HG03442 (cell line): ENCODE measurements at regions not wholly inside any gene's neighbourhood (a gene's known extent, or its start where the extent isn't known, plus 50 kb on each side); places are given as distances from the start of the nearest gene placed in this dataset.
"Not testable (repeated sequence)": the region's sequence is repeated elsewhere in the genome, so short reads cannot be mapped to it uniquely, and the experiment has no call there.

Source experiments
- ATAC-seq: cut with Tn5 transposase; IDR thresholded peaks from one replicate; pipeline ENCODE4 v1.9.1; 2021; ENCODE audit warnings: mild to moderate bottlenecking, moderate library complexity; ENCODE audit not compliant: unreplicated experiment

- no peak for ATAC-seq
Measured at GRCh38 chr6:119446115-119446554, 96.6 kb upstream of the MAN1A1 start.

GRCh38 chr6:119445666-119446065, 96.1 kb upstream of the MAN1A1 start:
- ATAC-seq = no peak

- peak; percentile 74 for ATAC-seq
Measured at GRCh38 chr6:119444642-119445557, 95.3 kb upstream of the MAN1A1 start.

GRCh38 chr6:119443993-119444641, 94.6 kb upstream of the MAN1A1 start:
- no peak for ATAC-seq

- peak; percentile 40 for ATAC-seq
Measured at GRCh38 chr6:119442776-119443184, 93.2 kb upstream of the MAN1A1 start.

- no peak for ATAC-seq
Measured at GRCh38 chr6:119440953-119441352, 91.4 kb upstream of the MAN1A1 start.

- ATAC-seq = no peak
Measured at GRCh38 chr6:119436583-119436982, 87.0 kb upstream of the MAN1A1 start.

- no peak for ATAC-seq
Measured at GRCh38 chr6:119431799-119432198, 82.2 kb upstream of the MAN1A1 start.

- no peak for ATAC-seq
Measured at GRCh38 chr6:119430805-119431204, 81.2 kb upstream of the MAN1A1 start.

GRCh38 chr6:119428633-119429032, 79.1 kb upstream of the MAN1A1 start:
- ATAC-seq = no peak

- ATAC-seq = no peak
Measured at GRCh38 chr6:119426619-119427018, 77.1 kb upstream of the MAN1A1 start.

- ATAC-seq = no peak
Measured at GRCh38 chr6:119423996-119424395, 74.4 kb upstream of the MAN1A1 start.

- ATAC-seq = not testable (repeated sequence)
Measured at GRCh38 chr6:119418084-119418483, 68.5 kb upstream of the MAN1A1 start.

GRCh38 chr6:119407156-119407555, 57.6 kb upstream of the MAN1A1 start:
- ATAC-seq = no peak

GRCh38 chr6:119405114-119405513, 55.6 kb upstream of the MAN1A1 start:
- not testable (repeated sequence) for ATAC-seq
